WTC11 (cell line): ENCODE measurements at regions not wholly inside any gene's neighbourhood (a gene's known extent, or its start where the extent isn't known, plus 50 kb on each side); places are given as distances from the start of the nearest gene placed in this dataset.

Source experiments
- ATAC-seq: fragments of 200-7000 bp; cut with Tn5 transposase; 2 replicates; pipeline ENCODE4 v1.10.0; 2021; ENCODE audit warnings: mild to moderate bottlenecking, moderate library complexity
- CTCF ChIA-PET: fragments of 300-600 bp; sonication (Branson Sonifier 250); formaldehyde crosslinking; loops from one replicate; lab custom pipeline; 2021; ENCODE audit warnings: antibody characterized with exemption; lab: Charles Lee
- POLR2A ChIA-PET: fragments of 350-600 bp; sonication (Branson Sonifier 250); formaldehyde crosslinking; loops from one replicate; lab custom pipeline; 2021; ENCODE audit warnings: antibody characterized with exemption; lab: Charles Lee
- DNase-seq: peaks from one replicate; pipeline ENCODE4 v3.0.0; 2021; ENCODE audit warnings: low spot score
- H3K27ac Mint-ChIP-seq: 2 replicates; pipeline ENCODE4 v1.8.0; 2021; ENCODE audit warnings: mixed read lengths
- H3K27me3 Mint-ChIP-seq: 2 replicates; pipeline ENCODE4 v1.8.0; 2021; ENCODE audit warnings: low read depth, mild to moderate bottlenecking, moderate library complexity, mixed read lengths
- H3K36me3 Mint-ChIP-seq: 2 replicates; pipeline ENCODE4 v1.8.0; 2021; ENCODE audit warnings: mixed read lengths
- H3K4me1 Mint-ChIP-seq: 2 replicates; pipeline ENCODE4 v1.8.0; 2022; ENCODE audit warnings: mixed read lengths
- H3K4me3 Mint-ChIP-seq: 2 replicates; pipeline ENCODE4 v1.8.0; 2021; ENCODE audit warnings: mild to moderate bottlenecking, moderate library complexity, mixed read lengths
- H3K9me3 Mint-ChIP-seq: 2 replicates; pipeline ENCODE4 v1.8.0; 2021; ENCODE audit warnings: mixed read lengths
- ATF3 ChIP-seq: sonication (generic); formaldehyde crosslinking; conservative IDR thresholded peaks from 2 replicates; pipeline ENCODE4 v1.8.1; 2022; ENCODE audit warnings: mild to moderate bottlenecking, missing genetic modification reagents
- CBFB ChIP-seq: sonication (generic); formaldehyde crosslinking; IDR thresholded peaks from 2 replicates; pipeline ENCODE4 v1.8.1; 2022; ENCODE audit warnings: mild to moderate bottlenecking, low read depth, missing genetic modification reagents
- GTF2I ChIP-seq: fragments of 250-450 bp; sonication (Bioruptor Pico); conservative IDR thresholded peaks from 2 replicates; pipeline ENCODE4 v1.4.0; 2021; ENCODE audit warnings: mild to moderate bottlenecking
- MXD4 ChIP-seq: fragments of 250-450 bp; sonication (Bioruptor Pico); IDR thresholded peaks from 2 replicates; pipeline ENCODE4 v1.8.0; 2021; ENCODE audit warnings: mild to moderate bottlenecking, moderate library complexity, borderline replicate concordance
- MYBL2 ChIP-seq: sonication (generic); formaldehyde crosslinking; IDR thresholded peaks from 2 replicates; pipeline ENCODE4 v1.8.1; 2023; ENCODE audit warnings: mild to moderate bottlenecking, moderate library complexity, missing genetic modification reagents
- NR1H2 ChIP-seq: sonication (generic); formaldehyde crosslinking; IDR thresholded peaks from 2 replicates; pipeline ENCODE4 v1.9.0; 2021; ENCODE audit warnings: mild to moderate bottlenecking, moderate library complexity, missing genetic modification reagents
- OVOL2 ChIP-seq: fragments of 250-450 bp; sonication (Bioruptor Pico); IDR thresholded peaks from 2 replicates; pipeline ENCODE4 v1.9.0; 2021; ENCODE audit warnings: mild to moderate bottlenecking, borderline replicate concordance
- PRRX2 ChIP-seq: fragments of 250-450 bp; sonication (Bioruptor Pico); IDR thresholded peaks from 2 replicates; pipeline ENCODE4 v1.8.0; 2021; ENCODE audit warnings: mild to moderate bottlenecking
- SMAD3 ChIP-seq: sonication (generic); formaldehyde crosslinking; IDR thresholded peaks from 2 replicates; pipeline ENCODE4 v1.8.0; 2022; ENCODE audit warnings: missing genetic modification reagents, mild to moderate bottlenecking, borderline replicate concordance
- STAT6 ChIP-seq: sonication (generic); formaldehyde crosslinking; conservative IDR thresholded peaks from 2 replicates; pipeline ENCODE4 v1.8.1; 2023; ENCODE audit warnings: mild to moderate bottlenecking, low read depth, missing genetic modification reagents, moderate library complexity
- TP53 ChIP-seq: sonication (generic); formaldehyde crosslinking; IDR thresholded peaks from 2 replicates; pipeline ENCODE4 v1.8.1; 2023; ENCODE audit warnings: mild to moderate bottlenecking, missing genetic modification reagents
- ZNF219 ChIP-seq: sonication (generic); formaldehyde crosslinking; IDR thresholded peaks from 2 replicates; pipeline ENCODE4 v1.8.0; 2023; ENCODE audit warnings: missing genetic modification reagents, mild to moderate bottlenecking, borderline replicate concordance
- ZNF263 ChIP-seq: sonication (generic); formaldehyde crosslinking; IDR thresholded peaks from 2 replicates; pipeline ENCODE4 v1.8.1; 2022; ENCODE audit warnings: low read depth, mild to moderate bottlenecking, moderate library complexity, missing genetic modification reagents
- ZNF317 ChIP-seq: sonication (generic); formaldehyde crosslinking; IDR thresholded peaks from 2 replicates; pipeline ENCODE4 v1.8.1; 2023; ENCODE audit warnings: low read depth, mild to moderate bottlenecking, moderate library complexity, missing genetic modification reagents, borderline replicate concordance
- TF ChIP-seq, protein P1 (sequence below): sonication (generic); formaldehyde crosslinking; IDR thresholded peaks from 2 replicates; pipeline ENCODE4 v1.8.1; 2023; ENCODE audit warnings: mild to moderate bottlenecking, missing genetic modification reagents, moderate library complexity
- TF ChIP-seq, protein P2 (sequence below): sonication (generic); formaldehyde crosslinking; IDR thresholded peaks from 2 replicates; pipeline ENCODE4 v1.8.1; 2023; ENCODE audit warnings: mild to moderate bottlenecking, missing genetic modification reagents, moderate library complexity
- TF ChIP-seq, protein P3 (sequence below): sonication (generic); formaldehyde crosslinking; IDR thresholded peaks from 2 replicates; pipeline ENCODE4 v1.8.1; 2023; ENCODE audit warnings: mild to moderate bottlenecking, missing genetic modification reagents
- TF ChIP-seq, protein P4 (sequence below): sonication (generic); formaldehyde crosslinking; IDR thresholded peaks from 2 replicates; pipeline ENCODE4 v1.8.0; 2022; ENCODE audit warnings: mild to moderate bottlenecking, missing genetic modification reagents
- TF ChIP-seq, protein P5 (sequence below): sonication (generic); formaldehyde crosslinking; IDR thresholded peaks from 2 replicates; pipeline ENCODE4 v1.8.0; 2022; ENCODE audit warnings: missing genetic modification reagents
- TF ChIP-seq, protein P6 (sequence below): sonication (generic); formaldehyde crosslinking; IDR thresholded peaks from 2 replicates; pipeline ENCODE4 v1.8.1; 2023; ENCODE audit warnings: mild to moderate bottlenecking, missing genetic modification reagents, borderline replicate concordance

- TF ChIP-seq, protein P1, sequence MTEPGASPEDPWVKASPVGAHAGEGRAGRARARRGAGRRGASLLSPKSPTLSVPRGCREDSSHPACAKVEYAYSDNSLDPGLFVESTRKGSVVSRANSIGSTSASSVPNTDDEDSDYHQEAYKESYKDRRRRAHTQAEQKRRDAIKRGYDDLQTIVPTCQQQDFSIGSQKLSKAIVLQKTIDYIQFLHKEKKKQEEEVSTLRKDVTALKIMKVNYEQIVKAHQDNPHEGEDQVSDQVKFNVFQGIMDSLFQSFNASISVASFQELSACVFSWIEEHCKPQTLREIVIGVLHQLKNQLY (CRISPR knock-in tag): no peak
- TF ChIP-seq OVOL2 (no peak), SMAD3 (CRISPR knock-in tag) (no peak), ZNF219 (CRISPR knock-in tag) (no peak), ZNF263 (CRISPR knock-in tag) (no peak), NR1H2 (CRISPR knock-in tag) (no peak), ATF3 (CRISPR knock-in tag) (no peak), STAT6 (CRISPR knock-in tag) (no peak)
- TF ChIP-seq, protein P2, sequence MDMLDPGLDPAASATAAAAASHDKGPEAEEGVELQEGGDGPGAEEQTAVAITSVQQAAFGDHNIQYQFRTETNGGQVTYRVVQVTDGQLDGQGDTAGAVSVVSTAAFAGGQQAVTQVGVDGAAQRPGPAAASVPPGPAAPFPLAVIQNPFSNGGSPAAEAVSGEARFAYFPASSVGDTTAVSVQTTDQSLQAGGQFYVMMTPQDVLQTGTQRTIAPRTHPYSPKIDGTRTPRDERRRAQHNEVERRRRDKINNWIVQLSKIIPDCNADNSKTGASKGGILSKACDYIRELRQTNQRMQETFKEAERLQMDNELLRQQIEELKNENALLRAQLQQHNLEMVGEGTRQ: no peak
- TF ChIP-seq, protein P3, sequence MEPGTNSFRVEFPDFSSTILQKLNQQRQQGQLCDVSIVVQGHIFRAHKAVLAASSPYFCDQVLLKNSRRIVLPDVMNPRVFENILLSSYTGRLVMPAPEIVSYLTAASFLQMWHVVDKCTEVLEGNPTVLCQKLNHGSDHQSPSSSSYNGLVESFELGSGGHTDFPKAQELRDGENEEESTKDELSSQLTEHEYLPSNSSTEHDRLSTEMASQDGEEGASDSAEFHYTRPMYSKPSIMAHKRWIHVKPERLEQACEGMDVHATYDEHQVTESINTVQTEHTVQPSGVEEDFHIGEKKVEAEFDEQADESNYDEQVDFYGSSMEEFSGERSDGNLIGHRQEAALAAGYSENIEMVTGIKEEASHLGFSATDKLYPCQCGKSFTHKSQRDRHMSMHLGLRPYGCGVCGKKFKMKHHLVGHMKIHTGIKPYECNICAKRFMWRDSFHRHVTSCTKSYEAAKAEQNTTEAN (CRISPR knock-in tag): no peak
- TF ChIP-seq, protein P4, sequence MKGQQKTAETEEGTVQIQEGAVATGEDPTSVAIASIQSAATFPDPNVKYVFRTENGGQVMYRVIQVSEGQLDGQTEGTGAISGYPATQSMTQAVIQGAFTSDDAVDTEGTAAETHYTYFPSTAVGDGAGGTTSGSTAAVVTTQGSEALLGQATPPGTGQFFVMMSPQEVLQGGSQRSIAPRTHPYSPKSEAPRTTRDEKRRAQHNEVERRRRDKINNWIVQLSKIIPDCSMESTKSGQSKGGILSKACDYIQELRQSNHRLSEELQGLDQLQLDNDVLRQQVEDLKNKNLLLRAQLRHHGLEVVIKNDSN (CRISPR knock-in tag): no peak
These were observed 424.2 kb upstream of the DCN start (continued) for GRCh38 chr12:91606662-91607377.

DNA sequence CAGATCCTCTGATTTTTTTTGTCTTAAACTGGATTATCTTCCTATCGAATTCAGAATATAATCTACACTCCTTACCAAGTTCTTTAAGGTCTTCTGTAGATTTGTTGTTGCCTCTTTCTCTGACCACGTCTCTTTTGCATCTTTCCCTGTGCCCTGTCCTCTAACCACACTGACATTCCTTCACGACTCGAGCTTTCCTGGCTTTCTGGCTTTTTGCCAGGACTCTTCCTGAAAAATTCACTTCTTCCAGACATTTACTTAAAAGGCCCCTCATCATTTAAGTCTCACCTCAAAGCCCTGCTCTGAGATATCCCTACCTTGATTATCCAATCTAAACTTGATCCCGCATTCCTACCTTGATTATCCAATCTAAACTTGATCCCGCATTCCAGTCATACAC, 422.3 kb upstream of the DCN start:
- CTCF ChIA-PET: no interaction called here
- H3K27ac Mint-ChIP-seq: peak overlapping the region; percentile 1; the same call in 1 of the 2 replicates
- TF ChIP-seq MYBL2 (CRISPR knock-in tag) (no peak), MXD4 (no peak), GTF2I (CRISPR knock-in tag) (no peak), ZNF317 (CRISPR knock-in tag) (no peak), TP53 (CRISPR knock-in tag) (no peak), PRRX2 (CRISPR knock-in tag) (no peak), CBFB (CRISPR knock-in tag) (no peak)
- TF ChIP-seq, protein P5, sequence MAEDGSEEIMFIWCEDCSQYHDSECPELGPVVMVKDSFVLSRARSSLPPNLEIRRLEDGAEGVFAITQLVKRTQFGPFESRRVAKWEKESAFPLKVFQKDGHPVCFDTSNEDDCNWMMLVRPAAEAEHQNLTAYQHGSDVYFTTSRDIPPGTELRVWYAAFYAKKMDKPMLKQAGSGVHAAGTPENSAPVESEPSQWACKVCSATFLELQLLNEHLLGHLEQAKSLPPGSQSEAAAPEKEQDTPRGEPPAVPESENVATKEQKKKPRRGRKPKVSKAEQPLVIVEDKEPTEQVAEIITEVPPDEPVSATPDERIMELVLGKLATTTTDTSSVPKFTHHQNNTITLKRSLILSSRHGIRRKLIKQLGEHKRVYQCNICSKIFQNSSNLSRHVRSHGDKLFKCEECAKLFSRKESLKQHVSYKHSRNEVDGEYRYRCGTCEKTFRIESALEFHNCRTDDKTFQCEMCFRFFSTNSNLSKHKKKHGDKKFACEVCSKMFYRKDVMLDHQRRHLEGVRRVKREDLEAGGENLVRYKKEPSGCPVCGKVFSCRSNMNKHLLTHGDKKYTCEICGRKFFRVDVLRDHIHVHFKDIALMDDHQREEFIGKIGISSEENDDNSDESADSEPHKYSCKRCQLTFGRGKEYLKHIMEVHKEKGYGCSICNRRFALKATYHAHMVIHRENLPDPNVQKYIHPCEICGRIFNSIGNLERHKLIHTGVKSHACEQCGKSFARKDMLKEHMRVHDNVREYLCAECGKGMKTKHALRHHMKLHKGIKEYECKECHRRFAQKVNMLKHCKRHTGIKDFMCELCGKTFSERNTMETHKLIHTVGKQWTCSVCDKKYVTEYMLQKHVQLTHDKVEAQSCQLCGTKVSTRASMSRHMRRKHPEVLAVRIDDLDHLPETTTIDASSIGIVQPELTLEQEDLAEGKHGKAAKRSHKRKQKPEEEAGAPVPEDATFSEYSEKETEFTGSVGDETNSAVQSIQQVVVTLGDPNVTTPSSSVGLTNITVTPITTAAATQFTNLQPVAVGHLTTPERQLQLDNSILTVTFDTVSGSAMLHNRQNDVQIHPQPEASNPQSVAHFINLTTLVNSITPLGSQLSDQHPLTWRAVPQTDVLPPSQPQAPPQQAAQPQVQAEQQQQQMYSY: no peak
- TF ChIP-seq, protein P6, sequence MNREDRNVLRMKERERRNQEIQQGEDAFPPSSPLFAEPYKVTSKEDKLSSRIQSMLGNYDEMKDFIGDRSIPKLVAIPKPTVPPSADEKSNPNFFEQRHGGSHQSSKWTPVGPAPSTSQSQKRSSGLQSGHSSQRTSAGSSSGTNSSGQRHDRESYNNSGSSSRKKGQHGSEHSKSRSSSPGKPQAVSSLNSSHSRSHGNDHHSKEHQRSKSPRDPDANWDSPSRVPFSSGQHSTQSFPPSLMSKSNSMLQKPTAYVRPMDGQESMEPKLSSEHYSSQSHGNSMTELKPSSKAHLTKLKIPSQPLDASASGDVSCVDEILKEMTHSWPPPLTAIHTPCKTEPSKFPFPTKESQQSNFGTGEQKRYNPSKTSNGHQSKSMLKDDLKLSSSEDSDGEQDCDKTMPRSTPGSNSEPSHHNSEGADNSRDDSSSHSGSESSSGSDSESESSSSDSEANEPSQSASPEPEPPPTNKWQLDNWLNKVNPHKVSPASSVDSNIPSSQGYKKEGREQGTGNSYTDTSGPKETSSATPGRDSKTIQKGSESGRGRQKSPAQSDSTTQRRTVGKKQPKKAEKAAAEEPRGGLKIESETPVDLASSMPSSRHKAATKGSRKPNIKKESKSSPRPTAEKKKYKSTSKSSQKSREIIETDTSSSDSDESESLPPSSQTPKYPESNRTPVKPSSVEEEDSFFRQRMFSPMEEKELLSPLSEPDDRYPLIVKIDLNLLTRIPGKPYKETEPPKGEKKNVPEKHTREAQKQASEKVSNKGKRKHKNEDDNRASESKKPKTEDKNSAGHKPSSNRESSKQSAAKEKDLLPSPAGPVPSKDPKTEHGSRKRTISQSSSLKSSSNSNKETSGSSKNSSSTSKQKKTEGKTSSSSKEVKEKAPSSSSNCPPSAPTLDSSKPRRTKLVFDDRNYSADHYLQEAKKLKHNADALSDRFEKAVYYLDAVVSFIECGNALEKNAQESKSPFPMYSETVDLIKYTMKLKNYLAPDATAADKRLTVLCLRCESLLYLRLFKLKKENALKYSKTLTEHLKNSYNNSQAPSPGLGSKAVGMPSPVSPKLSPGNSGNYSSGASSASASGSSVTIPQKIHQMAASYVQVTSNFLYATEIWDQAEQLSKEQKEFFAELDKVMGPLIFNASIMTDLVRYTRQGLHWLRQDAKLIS (CRISPR knock-in tag): no peak

More for the DNA sequence above, 422.3 kb upstream of the DCN start:
- ATAC-seq: no peak
- Mint-ChIP-seq H3K36me3 (0 out of 2 replicates have a peak, but pooled peaks cover 4% of the 10 kb centered on the region), H3K9me3 (peaks cover 9% of the 10 kb centered on the region), H3K27me3 (no peaks in the 10 kb centered on the region), H3K4me3 (no peak overlapping the region), H3K4me1 (peaks cover 7% of the 10 kb centered on the region)
- POLR2A ChIA-PET: no interaction called here
- no peak for DNase-seq
